ENCODE measurements at regions not wholly inside any gene's neighbourhood (a gene's known extent, or its start where the extent isn't known, plus 50 kb on each side); places are given as distances from the start of the nearest gene placed in this dataset.

DNA sequence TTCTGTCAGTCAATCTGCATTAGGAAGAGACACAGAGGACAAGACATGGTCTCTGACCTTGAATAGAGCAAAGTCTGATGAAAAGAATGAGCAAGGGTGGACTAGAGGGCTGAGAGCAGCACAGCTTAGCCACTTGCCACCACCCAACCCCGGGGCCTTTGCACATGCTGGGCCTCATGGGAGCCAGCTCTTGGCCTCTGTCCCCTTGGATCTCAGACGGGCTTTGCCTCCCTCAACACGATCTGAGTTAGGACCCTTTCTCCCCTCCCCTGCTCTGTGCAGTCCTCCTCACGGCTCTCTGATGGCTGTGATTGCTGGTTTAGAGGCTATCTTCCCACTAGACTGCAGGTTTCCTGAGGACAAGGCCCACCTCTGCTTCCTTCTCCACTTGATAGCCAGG lies 131.6 kb upstream of the B3GAT1 start:
- TF ChIP-seq, protein P1, sequence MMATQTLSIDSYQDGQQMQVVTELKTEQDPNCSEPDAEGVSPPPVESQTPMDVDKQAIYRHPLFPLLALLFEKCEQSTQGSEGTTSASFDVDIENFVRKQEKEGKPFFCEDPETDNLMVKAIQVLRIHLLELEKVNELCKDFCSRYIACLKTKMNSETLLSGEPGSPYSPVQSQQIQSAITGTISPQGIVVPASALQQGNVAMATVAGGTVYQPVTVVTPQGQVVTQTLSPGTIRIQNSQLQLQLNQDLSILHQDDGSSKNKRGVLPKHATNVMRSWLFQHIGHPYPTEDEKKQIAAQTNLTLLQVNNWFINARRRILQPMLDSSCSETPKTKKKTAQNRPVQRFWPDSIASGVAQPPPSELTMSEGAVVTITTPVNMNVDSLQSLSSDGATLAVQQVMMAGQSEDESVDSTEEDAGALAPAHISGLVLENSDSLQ (IDR thresholded peaks at IDR 0.05), result no peak
- TF ChIP-seq SUZ12 (IDR thresholded peaks at IDR 0.05) (no peak), L3MBTL2 (conservative IDR thresholded peaks at IDR 0.05) (no peak), FOXM1 (IDR thresholded peaks at IDR 0.05; ENCODE audit: borderline replicate concordance) (no peak), ELF4 (IDR thresholded peaks at IDR 0.05) (no peak), ARNT (IDR thresholded peaks at IDR 0.05) (no peak), BHLHE40 (IDR thresholded peaks at IDR 0.05; ENCODE audit: borderline replicate concordance) (no peak), ZNF384 (IDR thresholded peaks at IDR 0.05) (no peak), FOXK2 (IDR thresholded peaks at IDR 0.05) (no peak), TARDBP (IDR thresholded peaks at IDR 0.05) (no peak), LEF1 (IDR thresholded peaks at IDR 0.05; ENCODE audit: borderline replicate concordance) (no peak), CTBP1 (IDR thresholded peaks at IDR 0.05; ENCODE audit: borderline replicate concordance) (no peak), SP1 (IDR thresholded peaks at IDR 0.05) (no peak)
